Neural cell (in vitro differentiated cells): ENCODE measurements at regions not wholly inside any gene's neighbourhood (a gene's known extent, or its start where the extent isn't known, plus 50 kb on each side); places are given as distances from the start of the nearest gene placed in this dataset.

Experiments
- H2AFZ ChIP-seq: fragments of 200-600, 300-800 bp; sonication (generic), shearing (Covaris generic); 2 replicates; pipeline ENCODE4 v1.6.0; 2014; ENCODE audit warnings: low read depth, mild to moderate bottlenecking, antibody characterized with exemption, low read length, moderate library complexity
- H3F3A ChIP-seq: fragments of 200-600 bp; shearing (Covaris generic); 2 replicates; pipeline ENCODE4 v1.6.1; 2016; ENCODE audit warnings: mild to moderate bottlenecking, moderate library complexity, mixed read lengths, antibody characterized with exemption, low read length; ENCODE audit not compliant: insufficient read depth, poor library complexity, severe bottlenecking
- H3K27ac ChIP-seq: fragments of 200-600, 300-800 bp; sonication (generic), shearing (Covaris generic); 2 replicates; pipeline ENCODE4 v1.5.1; 2014; ENCODE audit warnings: mild to moderate bottlenecking, low read length, moderate library complexity
- H3K27me3 ChIP-seq: fragments of 300-800, 200-600 bp; sonication (generic), shearing (Covaris generic); 2 replicates; pipeline ENCODE4 v1.6.0; 2014; ENCODE audit warnings: mild to moderate bottlenecking, low read depth, low read length, moderate library complexity; ENCODE audit not compliant: insufficient read depth
- H3K36me3 ChIP-seq: fragments of 300-800, 200-600 bp; sonication (generic), shearing (Covaris generic); 2 replicates; pipeline ENCODE4 v1.5.1; 2014; ENCODE audit warnings: mild to moderate bottlenecking, antibody characterized with exemption, low read length, moderate library complexity; ENCODE audit not compliant: insufficient read depth
- H3K4me2 ChIP-seq: fragments of 300-800, 200-600 bp; sonication (generic), shearing (Covaris generic); 2 replicates; pipeline ENCODE4 v1.6.0; 2014; ENCODE audit warnings: mild to moderate bottlenecking, low read length
- H3K4me3 ChIP-seq: fragments of 300-800, 200-600 bp; sonication (generic), shearing (Covaris generic); 2 replicates; pipeline ENCODE4 v1.5.1; 2014; ENCODE audit warnings: mild to moderate bottlenecking, low read length, moderate library complexity
- H3K79me2 ChIP-seq: fragments of 200-600 bp; shearing (Covaris generic); replicated peaks from 2 replicates; pipeline ENCODE4 v1.6.0; 2014; ENCODE audit warnings: mild to moderate bottlenecking, low read length, moderate library complexity; ENCODE audit not compliant: insufficient read depth
- H3K9ac ChIP-seq: fragments of 300-800, 200-600 bp; sonication (generic), shearing (Covaris generic); 2 replicates; pipeline ENCODE4 v1.6.1; 2016; ENCODE audit warnings: mild to moderate bottlenecking, low read length, mixed read lengths
- H3K9me2 ChIP-seq: fragments of 200-600 bp; shearing (Covaris generic); 2 replicates; pipeline ENCODE4 v1.6.1; 2016; ENCODE audit warnings: mild to moderate bottlenecking, low read length, mixed read lengths; ENCODE audit not compliant: insufficient read depth
- H3K9me3 ChIP-seq: fragments of 200-600, 300-800 bp; sonication (generic), shearing (Covaris generic); 2 replicates; pipeline ENCODE4 v1.6.1; 2016; ENCODE audit warnings: mild to moderate bottlenecking, mixed run types, low read length, moderate library complexity, mixed read lengths
- H4K20me1 ChIP-seq: fragments of 200-600 bp; shearing (Covaris generic); 2 replicates; pipeline ENCODE4 v1.6.1; 2016; ENCODE audit warnings: mild to moderate bottlenecking, mixed run types; ENCODE audit not compliant: insufficient read depth
- CTCF ChIP-seq: fragments of 450-650 bp; IDR thresholded peaks from 2 replicates; pipeline ENCODE4 v1.5.1; 2014; ENCODE audit warnings: antibody characterized with exemption, mild to moderate bottlenecking, moderate library complexity; ENCODE audit not compliant: poor library complexity, severe bottlenecking
- EP300 ChIP-seq: fragments of 450-650 bp; conservative IDR thresholded peaks from 2 replicates; pipeline ENCODE4 v1.6.1; 2014; ENCODE audit warnings: antibody characterized with exemption, mild to moderate bottlenecking, moderate library complexity; ENCODE audit not compliant: poor library complexity, severe bottlenecking
- EZH2 ChIP-seq: fragments of 200-600, 300-800 bp; shearing (Covaris generic), sonication (generic); IDR thresholded peaks from 2 replicates; pipeline ENCODE4 v1.6.1; 2014; ENCODE audit warnings: antibody characterized with exemption, low read length, borderline replicate concordance, mild to moderate bottlenecking; ENCODE audit not compliant: insufficient read depth, poor library complexity, severe bottlenecking
- MXI1 ChIP-seq: fragments of 450-650 bp; conservative IDR thresholded peaks from 2 replicates; pipeline ENCODE4 v1.6.1; 2014; ENCODE audit warnings: antibody characterized with exemption, mild to moderate bottlenecking; ENCODE audit not compliant: poor library complexity, severe bottlenecking
- POLR2AphosphoS5 ChIP-seq: IDR thresholded peaks from 2 replicates; pipeline ENCODE4 v1.6.1; 2012
- RAD21 ChIP-seq: fragments of 450-650 bp; conservative IDR thresholded peaks from 2 replicates; pipeline ENCODE4 v1.6.1; 2014; ENCODE audit warnings: antibody characterized with exemption, mild to moderate bottlenecking, moderate library complexity
- REST ChIP-seq: IDR thresholded peaks from 2 replicates; pipeline ENCODE4 v1.6.1; 2012; ENCODE audit warnings: borderline replicate concordance
- SMC3 ChIP-seq: fragments of 450-650 bp; conservative IDR thresholded peaks from 2 replicates; pipeline ENCODE4 v1.6.1; 2014; ENCODE audit warnings: antibody characterized with exemption, mild to moderate bottlenecking, moderate library complexity; ENCODE audit not compliant: poor library complexity
- TAF1 ChIP-seq: IDR thresholded peaks from 2 replicates; pipeline ENCODE4 v1.6.1; 2012; ENCODE audit warnings: low read depth

GRCh38 chr2:53423465-53423864 is 344.1 kb upstream of the CHAC2 start:
- no peak overlapping the region for H3K4me2 ChIP-seq
- H3K4me3 ChIP-seq, result no peak overlapping the region
- no peak for TF ChIP-seq SMC3
- no peak for TF ChIP-seq REST
- no peak for TF ChIP-seq MXI1
- no peak for TF ChIP-seq TAF1
- no peak for TF ChIP-seq EP300
- no peak for TF ChIP-seq RAD21
- TF ChIP-seq POLR2AphosphoS5, result no peak
- H3K9me2 ChIP-seq, result no peaks in the 10 kb centered on the region
- no peak overlapping the region for H2AFZ ChIP-seq
- no peaks in the 10 kb centered on the region for H3K36me3 ChIP-seq
- no peaks in the 10 kb centered on the region for H3K9me3 ChIP-seq
- no peaks in the 10 kb centered on the region for H4K20me1 ChIP-seq
- no peaks in the 10 kb centered on the region for H3K79me2 ChIP-seq
- H3K27ac ChIP-seq, result no peak overlapping the region
- H3F3A ChIP-seq, result no peaks in the 10 kb centered on the region
- H3K9ac ChIP-seq, result no peak overlapping the region
- no peaks in the 10 kb centered on the region for H3K27me3 ChIP-seq

GRCh38 chr2:53422979-53423378 is 344.6 kb upstream of the CHAC2 start:
- H2AFZ ChIP-seq, result no peak overlapping the region
- no peaks in the 10 kb centered on the region for H3K36me3 ChIP-seq
- H3K4me3 ChIP-seq, result no peak overlapping the region
- no peaks in the 10 kb centered on the region for H3K79me2 ChIP-seq
- TF ChIP-seq CTCF (peak; percentile 31), SMC3 (no peak), RAD21 (peak; percentile 12)
- H3K27ac ChIP-seq, result no peak overlapping the region
- H3K4me2 ChIP-seq, result no peak overlapping the region
- H3K9ac ChIP-seq, result no peak overlapping the region
- H4K20me1 ChIP-seq, result no peaks in the 10 kb centered on the region
- no peaks in the 10 kb centered on the region for H3K9me3 ChIP-seq
- H3F3A ChIP-seq, result no peaks in the 10 kb centered on the region
- H3K9me2 ChIP-seq, result no peaks in the 10 kb centered on the region
- H3K27me3 ChIP-seq, result no peaks in the 10 kb centered on the region

GRCh38 chr2:53417385-53417784 is 350.2 kb upstream of the CHAC2 start:
- Histone ChIP-seq H3K36me3 (no peaks in the 10 kb centered on the region), H3K27ac (no peak overlapping the region), H3K4me3 (no peak overlapping the region), H3K27me3 (no peaks in the 10 kb centered on the region), H3K9me2 (no peaks in the 10 kb centered on the region), H2AFZ (no peak overlapping the region), H3K79me2 (no peaks in the 10 kb centered on the region), H3K9me3 (no peaks in the 10 kb centered on the region), H4K20me1 (no peaks in the 10 kb centered on the region), H3K4me2 (no peak overlapping the region), H3K9ac (no peak overlapping the region), H3F3A (no peaks in the 10 kb centered on the region)
- TF ChIP-seq REST, result no peak
- no peak for TF ChIP-seq EP300
- no peak for TF ChIP-seq RAD21
- TF ChIP-seq CTCF, result no peak
- TF ChIP-seq TAF1, result no peak
- no peak for TF ChIP-seq EZH2
- TF ChIP-seq SMC3, result no peak
